H1 (cell line): ENCODE measurements at regions not wholly inside any gene's neighbourhood (a gene's known extent, or its start where the extent isn't known, plus 50 kb on each side); places are given as distances from the start of the nearest gene placed in this dataset.

Source experiments
- CTCF ChIA-PET: fragments of 300-600 bp; sonication (Branson Sonifier 250); formaldehyde crosslinking; loops from one replicate; lab custom pipeline; 2021; ENCODE audit not compliant: partially characterized antibody; lab: Charles Lee
- POLR2A ChIA-PET: fragments of 300-600 bp; sonication (Branson Sonifier 250); formaldehyde crosslinking; loops from one replicate; lab custom pipeline; 2021; ENCODE audit warnings: inconsistent platforms; ENCODE audit not compliant: partially characterized antibody; lab: Charles Lee
- DNase-seq, 2 experiments: peaks; one replicate each; pipeline versions ENCODE4 v3.0.0 to v3.0.0-alpha.2; 2010 to 2022; ENCODE audit warnings: low spot score in 2 of 2, low read depth in 1 of 2, mixed read lengths in 1 of 2
- FAIRE-seq: peaks from 2 replicates; lab custom pipeline; 2011; peaks lifted over from hg19 to GRCh38; lab: Jason Lieb, UNC
- H2AFZ ChIP-seq: 2 replicates; pipeline ENCODE4 v1.8.1; 2012; ENCODE audit warnings: low read length, inconsistent platforms
- H2AK5ac ChIP-seq: 2 replicates; pipeline ENCODE4 v1.6.1; 2013; ENCODE audit warnings: low read depth, low read length
- H2BK120ac ChIP-seq: replicated peaks from 2 replicates; pipeline ENCODE3; 2013; ENCODE audit warnings: low read depth, low read length, inconsistent platforms
- H2BK12ac ChIP-seq: 2 replicates; pipeline ENCODE4 v1.6.1; 2013; ENCODE audit warnings: low read depth, low read length
- H2BK15ac ChIP-seq: 2 replicates; pipeline ENCODE4 v1.6.1; 2013; ENCODE audit warnings: low read length
- H2BK20ac ChIP-seq: 2 replicates; pipeline ENCODE4 v1.6.1; 2013; ENCODE audit warnings: low read length
- H2BK5ac ChIP-seq: 2 replicates; pipeline ENCODE4 v1.6.1; 2013; ENCODE audit warnings: low read depth, low read length
- H3K14ac ChIP-seq: 2 replicates; pipeline ENCODE4 v1.6.1; 2013; ENCODE audit warnings: inconsistent platforms; ENCODE audit not compliant: insufficient read length
- H3K18ac ChIP-seq: 2 replicates; pipeline ENCODE4 v1.6.1; 2013; ENCODE audit warnings: low read length; ENCODE audit errors: extremely low read depth
- H3K23ac ChIP-seq: 2 replicates; pipeline ENCODE4 v1.6.1; 2013; ENCODE audit warnings: inconsistent platforms; ENCODE audit not compliant: insufficient read length
- H3K23me2 ChIP-seq: 2 replicates; pipeline ENCODE4 v1.6.1; 2013; ENCODE audit warnings: low read depth, low read length
- H3K27ac ChIP-seq: 2 replicates; pipeline ENCODE4 v1.6.1; 2011; ENCODE audit warnings: low read depth, low read length, inconsistent platforms
- H3K27me3 ChIP-seq, 4 experiments: replicated peaks in 1 of 4; 1 replicate in 1 of 4; 2 replicates in 3 of 4; pipeline versions ENCODE4 v1.6.1 to v1.8.1; 2011 to 2013; ENCODE audit warnings: low read length in 3 of 4, mild to moderate bottlenecking in 3 of 4, inconsistent platforms in 2 of 4, mixed read lengths in 2 of 4, moderate library complexity in 1 of 4; ENCODE audit not compliant: control insufficient read depth in 3 of 4, insufficient read depth in 3 of 4; ENCODE audit errors: extremely low read depth in 1 of 4
- H3K36me3 ChIP-seq, 4 experiments: 2 replicates each; pipeline versions ENCODE4 v1.6.1 to v1.8.1; 2011 to 2013; ENCODE audit warnings: mild to moderate bottlenecking in 4 of 4, low read length in 3 of 4, moderate library complexity in 2 of 4, control low read depth in 1 of 4, inconsistent platforms in 1 of 4; ENCODE audit not compliant: insufficient read depth in 4 of 4, control insufficient read depth in 2 of 4
- H3K4ac ChIP-seq: replicated peaks from 2 replicates; pipeline ENCODE3; 2013; ENCODE audit warnings: low read length, low read depth, mixed read lengths, inconsistent platforms; ENCODE audit not compliant: insufficient read length
- H3K4me1 ChIP-seq, 4 experiments: replicated peaks in 1 of 4; 1 replicate in 1 of 4; 2 replicates in 3 of 4; pipeline versions ENCODE4 v1.6.1 to v1.8.1; 2011 to 2013; ENCODE audit warnings: low read length in 3 of 4, inconsistent platforms in 2 of 4, mixed read lengths in 1 of 4; ENCODE audit not compliant: insufficient read depth in 4 of 4, control insufficient read depth in 3 of 4
- H3K4me2 ChIP-seq, 2 experiments: 2 replicates each; pipeline versions ENCODE4 v1.6.1 to v1.8.1; 2011 to 2013; ENCODE audit warnings: low read depth in 2 of 2, low read length in 2 of 2, control low read depth in 1 of 2, inconsistent platforms in 1 of 2, mild to moderate bottlenecking in 1 of 2; ENCODE audit not compliant: insufficient read depth in 1 of 2
- H3K4me3 ChIP-seq, 4 experiments: fragments of 200-600, 300-600 bp in 1 of 4; sonication (generic), shearing (Covaris generic), sonication (Bioruptor Twin) in 1 of 4; 2 replicates each; pipeline versions ENCODE4 v1.5.1 to v1.8.1; 2011 to 2016; ENCODE audit warnings: low read length in 4 of 4, low read depth in 3 of 4, control low read depth in 2 of 4, inconsistent platforms in 2 of 4, mild to moderate bottlenecking in 2 of 4, mixed read lengths in 1 of 4, moderate library complexity in 1 of 4; ENCODE audit not compliant: insufficient read depth in 2 of 4; ENCODE audit errors: extremely low read depth in 1 of 4
- H3K56ac ChIP-seq: replicated peaks from 2 replicates; pipeline ENCODE3; 2013; ENCODE audit warnings: low read depth, mild to moderate bottlenecking, mixed read lengths, low read length, inconsistent platforms; ENCODE audit not compliant: insufficient read length
- H3K79me1 ChIP-seq: 2 replicates; pipeline ENCODE4 v1.6.1; 2013; ENCODE audit warnings: low read depth, low read length, control low read depth
- H3K79me2 ChIP-seq, 2 experiments: 2 replicates each; pipeline versions ENCODE4 v1.6.1 to v1.8.1; 2012 to 2013; ENCODE audit warnings: low read length in 2 of 2, mild to moderate bottlenecking in 2 of 2, inconsistent platforms in 1 of 2; ENCODE audit not compliant: insufficient read depth in 2 of 2, control insufficient read depth in 1 of 2
- H3K9ac ChIP-seq, 4 experiments: replicated peaks in 1 of 4; 1 replicate in 1 of 4; 2 replicates in 3 of 4; pipeline versions ENCODE4 v1.6.1 to v1.8.1; 2011 to 2013; ENCODE audit warnings: low read depth in 3 of 4, low read length in 3 of 4, control low read depth in 2 of 4, mild to moderate bottlenecking in 2 of 4, moderate library complexity in 2 of 4, inconsistent platforms in 1 of 4; ENCODE audit errors: extremely low read depth in 1 of 4
- H3K9me3 ChIP-seq, 2 experiments: 2 replicates each; pipeline versions ENCODE4 v1.6.1 to v1.8.1; 2012 to 2013; ENCODE audit warnings: mild to moderate bottlenecking in 2 of 2, moderate library complexity in 2 of 2, control low read depth in 1 of 2, inconsistent platforms in 1 of 2, low read depth in 1 of 2, low read length in 1 of 2, mixed read lengths in 1 of 2; ENCODE audit not compliant: insufficient read depth in 2 of 2
- H4K20me1 ChIP-seq, 2 experiments: replicated peaks in 1 of 2; 2 replicates each; pipeline versions ENCODE3 to v1.8.1; 2011 to 2013; ENCODE audit warnings: inconsistent platforms in 2 of 2, low read length in 2 of 2, mild to moderate bottlenecking in 1 of 2; ENCODE audit not compliant: insufficient read depth in 2 of 2, control insufficient read depth in 1 of 2
- H4K5ac ChIP-seq: 2 replicates; pipeline ENCODE4 v1.6.1; 2013; ENCODE audit warnings: low read length, low read depth, mixed read lengths, inconsistent platforms; ENCODE audit not compliant: insufficient read length
- H4K8ac ChIP-seq: 2 replicates; pipeline ENCODE4 v1.8.0; 2013; ENCODE audit warnings: mild to moderate bottlenecking, moderate library complexity, low read length, inconsistent platforms; ENCODE audit not compliant: insufficient read depth; ENCODE audit errors: extremely low read depth
- H4K91ac ChIP-seq: replicated peaks from 2 replicates; pipeline ENCODE3; 2013; ENCODE audit warnings: low read length, mixed read lengths, inconsistent platforms; ENCODE audit not compliant: insufficient read length
- CTCF ChIP-seq, 3 experiments: IDR thresholded peaks; 1 replicate in 2 of 3; 2 replicates in 1 of 3; pipeline versions ENCODE4 v1.5.1 to v1.6.1; 2011; ENCODE audit warnings: low read length in 3 of 3, mild to moderate bottlenecking in 3 of 3, inconsistent platforms in 2 of 3, low read depth in 1 of 3, moderate library complexity in 1 of 3; ENCODE audit not compliant: insufficient read depth in 1 of 3; ENCODE audit errors: control extremely low read depth in 1 of 3
- EP300 ChIP-seq, 2 experiments: IDR thresholded peaks; 1 replicate in 1 of 2; 2 replicates in 1 of 2; pipeline ENCODE4 v1.6.1; 2011 to 2012; ENCODE audit warnings: low read depth in 2 of 2, low read length in 2 of 2, mild to moderate bottlenecking in 2 of 2, borderline replicate concordance in 1 of 2, inconsistent platforms in 1 of 2, moderate library complexity in 1 of 2
- RAD21 ChIP-seq, 2 experiments: IDR thresholded peaks in 1 of 2; conservative IDR thresholded peaks in 1 of 2; 2 replicates each; pipeline ENCODE4 v1.6.1; 2011; ENCODE audit warnings: low read depth in 2 of 2, low read length in 2 of 2, improper control_type of control experiment in 1 of 2, inconsistent platforms in 1 of 2, mild to moderate bottlenecking in 1 of 2, moderate library complexity in 1 of 2
- WGBS, 2 experiments: shearing (Covaris generic) in 1 of 2; methylation state at CpG; one replicate each; pipeline versions ENCODE4 v1.1.6 to v1.1.7; 2013 to 2015; ENCODE audit warnings: low lambda C conversion rate in 2 of 2, mixed read lengths in 2 of 2, inconsistent platforms in 1 of 2, low coverage in 1 of 2, missing lambda C conversion rate in 1 of 2; ENCODE audit not compliant: insufficient replicate concordance in 2 of 2, insufficient coverage in 1 of 2, insufficient read length in 1 of 2; ENCODE audit errors: extremely low coverage in 1 of 2, missing lambda C conversion rate in 1 of 2; 5-methylcytosine and 5-hydroxymethylcytosine counted together

DNA sequence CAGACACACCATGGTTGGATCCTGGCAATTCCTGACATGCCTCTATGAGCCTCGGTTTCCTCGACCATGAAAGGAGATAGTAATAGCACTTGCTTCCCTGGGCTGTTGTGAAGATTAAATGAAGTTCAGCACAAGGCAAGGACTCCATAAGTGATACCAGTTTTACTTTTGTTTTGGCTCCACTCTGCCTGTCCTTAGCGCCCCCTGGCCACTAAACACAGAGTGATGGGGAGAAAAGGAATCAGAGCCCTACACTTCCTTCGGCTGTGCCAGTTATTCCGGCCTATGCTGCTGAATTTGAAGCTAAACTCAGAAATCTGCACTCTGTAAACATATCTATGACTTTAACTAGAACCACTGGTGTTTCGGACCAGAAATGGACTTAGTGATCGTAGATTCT is 173.8 kb downstream of the C12orf75 start:
- Histone ChIP-seq H3K9ac (no peak overlapping the region), H3K56ac (no peak overlapping the region), H3K36me3 (no peaks in the 10 kb centered on the region), H3K4me2 (no peak overlapping the region), H4K91ac (no peak overlapping the region), H3K79me1 (no peaks in the 10 kb centered on the region), H3K23ac (no peak overlapping the region), H3K23me2 (no peaks in the 10 kb centered on the region), H3K27ac (no peak overlapping the region), H2BK120ac (no peak overlapping the region), H2BK15ac (no peak overlapping the region), H3K4me1 (no peaks in the 10 kb centered on the region), H4K20me1 (no peaks in the 10 kb centered on the region), H3K79me2 (no peaks in the 10 kb centered on the region), H3K27me3 (no peaks in the 10 kb centered on the region), H3K9me3 (no peaks in the 10 kb centered on the region), H3K4ac (no peak overlapping the region), H2BK20ac (no peak overlapping the region), H2AFZ (peak overlapping the region; percentile 59; the same call in 1 of the 2 replicates), H4K5ac (no peak overlapping the region), H2BK5ac (no peak overlapping the region), H3K14ac (no peak overlapping the region), H2AK5ac (no peak overlapping the region), H2BK12ac (no peak overlapping the region), H3K4me3 (no peak overlapping the region), H3K18ac (no peak overlapping the region), H4K8ac (no peak overlapping the region)
- ChIA-PET POLR2A (interaction anchor here (1.0 kb wide), 1 partner anchor 35 kb away, joined by 3 read pairs; no protein-coding TSS in a partner anchor), CTCF (interaction anchor here (0.5 to 1.7 kb wide), 12 partner anchors 10 to 240 kb away, joined by 3 to 4 read pairs (median 4); no protein-coding TSS in a partner anchor)
- no peak for TF ChIP-seq EP300 (IDR thresholded peaks at IDR 0.05; ENCODE audit: borderline replicate concordance in 1 of 2, low read depth in 2 of 2, low read length in 2 of 2)
- TF ChIP-seq CTCF (IDR thresholded peaks at IDR 0.05; ENCODE audit: control extremely low read depth in 1 of 3, insufficient read depth in 1 of 3, low read depth in 1 of 3, low read length in 3 of 3): peak; percentile 35 to 62 (median 37)
- peak; percentile 52 to 58; a peak in 3 of 4 replicates for TF ChIP-seq RAD21 (IDR thresholded peaks at IDR 0.05 in 1 of 2, conservative IDR thresholded peaks at IDR 0.05 in 1 of 2; ENCODE audit: low read depth in 2 of 2, low read length in 2 of 2)
- no peak for FAIRE-seq
- DNase-seq: no peak
- 81% methylated on average over 7 of the region's 7 CpGs; no CpG with 5 or more reads in 1 of the 2 experiments for WGBS, 2 experiments
